GM23338 (cell line): ENCODE measurements at regions not wholly inside any gene's neighbourhood (a gene's known extent, or its start where the extent isn't known, plus 50 kb on each side); places are given as distances from the start of the nearest gene placed in this dataset.

Experiments
- CTCF ChIP-seq, 2 experiments: fragments of 200-600 bp in 1 of 2; sonication (generic) in 1 of 2; conservative IDR thresholded peaks; 2 replicates each; pipeline versions ENCODE4 v1.5.1 to v1.6.1; 2016 to 2017; ENCODE audit warnings: antibody characterized with exemption in 2 of 2, low read depth in 2 of 2, mild to moderate bottlenecking in 2 of 2, moderate library complexity in 1 of 2
- EZH2phosphoT487 ChIP-seq: fragments of 200-600 bp; sonication (generic); IDR thresholded peaks from one replicate; pipeline ENCODE4 v1.8.1; 2018; ENCODE audit warnings: antibody characterized with exemption; ENCODE audit not compliant: unreplicated experiment
- POLR2AphosphoS5 ChIP-seq: IDR thresholded peaks from 2 replicates; pipeline ENCODE4 v1.6.1; 2016; ENCODE audit warnings: antibody characterized with exemption, low read depth
- ZNF462 ChIP-seq: fragments of 250-450 bp; sonication (Bioruptor Pico); IDR thresholded peaks from 2 replicates; pipeline ENCODE4 v1.5.0; 2020; ENCODE audit warnings: mild to moderate bottlenecking, moderate library complexity

GRCh38 chr12:105729926-105730325 lies 399.4 kb downstream of the C12orf75 start:
- TF ChIP-seq POLR2AphosphoS5 (no peak), CTCF (conservative IDR thresholded peaks at IDR 0.05; ENCODE audit: low read depth in 2 of 2) (no peak), ZNF462 (CRISPR knock-in tag) (no peak), EZH2phosphoT487 (no peak)
